Omental fat pad (tissue), 3 donors: ENCODE measurements at regions not wholly inside any gene's neighbourhood (a gene's known extent, or its start where the extent isn't known, plus 50 kb on each side); places are given as distances from the start of the nearest gene placed in this dataset.
"Not testable (repeated sequence)": the region's sequence is repeated elsewhere in the genome, so short reads cannot be mapped to it uniquely, and the experiment has no call there.

Experiments used
- ATAC-seq: fragments of 150-250 bp; one replicate; pipeline ENCODE4 v1.9.1; 2016; ENCODE audit warnings: mild to moderate bottlenecking, moderate library complexity; ENCODE audit not compliant: low FRiP score
- DNase-seq: peaks from one replicate; pipeline ENCODE4 v3.0.0-alpha.2; 2019; ENCODE audit warnings: low spot score
- TF ChIP-seq, protein P1 (sequence below), 3 donors: fragments of 450-650 bp; IDR thresholded peaks; one replicate each; pipeline ENCODE4 v1.5.1; 2016 to 2017; ENCODE audit warnings: antibody characterized with exemption in 3 of 3, mild to moderate bottlenecking in 3 of 3, moderate library complexity in 2 of 3

DNA sequence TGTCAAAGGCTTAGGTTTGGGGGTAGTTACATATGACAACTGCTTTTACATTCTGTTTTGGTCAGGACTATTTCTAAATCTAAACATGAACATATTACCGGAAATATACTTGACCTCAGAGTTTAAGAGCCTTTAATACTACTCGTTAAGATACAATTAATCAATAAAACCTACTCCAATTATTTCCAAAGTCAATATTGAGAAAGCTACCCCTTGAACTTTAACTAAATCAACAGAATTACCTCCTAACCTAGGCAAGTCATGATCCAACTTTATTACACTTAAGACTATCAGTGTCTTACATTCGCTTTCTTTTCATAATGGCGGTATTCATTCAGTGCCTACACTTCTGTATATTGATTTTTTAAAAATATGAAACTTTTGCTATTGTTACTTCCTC, 107.7 kb downstream of the RAP2B start:
- ATAC-seq, result no peak
- TF ChIP-seq, protein P1, sequence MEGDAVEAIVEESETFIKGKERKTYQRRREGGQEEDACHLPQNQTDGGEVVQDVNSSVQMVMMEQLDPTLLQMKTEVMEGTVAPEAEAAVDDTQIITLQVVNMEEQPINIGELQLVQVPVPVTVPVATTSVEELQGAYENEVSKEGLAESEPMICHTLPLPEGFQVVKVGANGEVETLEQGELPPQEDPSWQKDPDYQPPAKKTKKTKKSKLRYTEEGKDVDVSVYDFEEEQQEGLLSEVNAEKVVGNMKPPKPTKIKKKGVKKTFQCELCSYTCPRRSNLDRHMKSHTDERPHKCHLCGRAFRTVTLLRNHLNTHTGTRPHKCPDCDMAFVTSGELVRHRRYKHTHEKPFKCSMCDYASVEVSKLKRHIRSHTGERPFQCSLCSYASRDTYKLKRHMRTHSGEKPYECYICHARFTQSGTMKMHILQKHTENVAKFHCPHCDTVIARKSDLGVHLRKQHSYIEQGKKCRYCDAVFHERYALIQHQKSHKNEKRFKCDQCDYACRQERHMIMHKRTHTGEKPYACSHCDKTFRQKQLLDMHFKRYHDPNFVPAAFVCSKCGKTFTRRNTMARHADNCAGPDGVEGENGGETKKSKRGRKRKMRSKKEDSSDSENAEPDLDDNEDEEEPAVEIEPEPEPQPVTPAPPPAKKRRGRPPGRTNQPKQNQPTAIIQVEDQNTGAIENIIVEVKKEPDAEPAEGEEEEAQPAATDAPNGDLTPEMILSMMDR (IDR thresholded peaks at IDR 0.05), result no peak
- DNase-seq, result no peak

DNA sequence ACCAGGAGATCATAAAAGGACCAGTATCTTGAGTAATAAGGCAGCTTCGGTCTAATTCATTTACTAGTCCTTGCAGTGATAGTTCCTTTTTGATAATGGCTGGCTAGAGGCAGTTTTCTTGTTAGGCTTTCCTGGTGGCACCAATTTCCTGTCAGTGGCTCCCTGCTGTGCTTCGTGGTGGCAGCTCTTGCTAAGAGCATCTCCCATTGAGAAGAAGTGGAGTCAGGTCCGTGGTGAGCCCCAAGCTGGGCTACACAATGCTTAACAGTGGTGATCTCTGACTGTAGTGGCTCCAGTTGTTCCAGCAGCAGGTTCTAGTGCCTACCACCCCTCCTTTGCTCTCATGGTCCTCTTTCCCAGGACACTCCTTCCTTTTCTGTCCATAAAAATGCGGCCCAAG, 111.2 kb downstream of the RAP2B start:
- no peak for DNase-seq
- TF ChIP-seq, protein P1 (IDR thresholded peaks at IDR 0.05), result no peak
- no peak for ATAC-seq

DNA sequence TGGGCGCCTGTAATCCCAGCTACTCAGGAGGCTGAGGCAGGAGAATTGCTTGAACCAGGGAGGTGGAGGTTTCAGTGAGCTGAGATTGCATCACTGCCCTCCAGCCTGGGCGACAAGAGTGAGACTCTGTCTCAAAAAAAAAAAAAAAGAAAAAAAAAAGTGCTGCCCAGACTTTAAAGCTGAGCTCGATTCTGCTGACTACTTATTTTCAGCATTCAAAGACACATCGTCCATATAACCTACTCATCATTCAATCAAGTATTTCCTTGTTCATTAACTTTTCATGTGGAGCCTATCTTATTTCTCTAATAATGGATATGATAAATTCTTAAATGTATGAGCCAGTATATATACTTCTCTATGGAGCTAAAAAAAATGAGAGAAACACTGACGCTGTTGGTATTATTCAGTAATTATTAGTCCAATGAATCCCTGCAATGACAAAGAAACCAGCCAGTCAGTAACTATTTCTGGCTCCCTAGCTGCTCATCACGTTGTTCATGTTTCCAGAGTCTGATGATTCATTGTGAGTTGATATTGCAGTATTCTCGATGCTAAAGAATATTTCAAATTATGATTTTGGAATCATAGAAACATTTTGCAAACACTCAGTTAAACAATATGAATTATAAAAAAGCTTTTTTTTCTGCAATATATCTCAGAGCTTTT, 111.9 kb downstream of the RAP2B start:
- ATAC-seq, result peak; percentile 69
- DNase-seq, result no peak
- TF ChIP-seq, protein P1 (IDR thresholded peaks at IDR 0.05), result no peak

- peak; percentile 18 for ATAC-seq
Measured at GRCh38 chr3:153274561-153274960, 112.5 kb downstream of the RAP2B start.

GRCh38 chr3:153275514-153275913, 113.5 kb downstream of the RAP2B start:
- ATAC-seq (no peak), DNase-seq (no peak)
- TF ChIP-seq, protein P1 (IDR thresholded peaks at IDR 0.05), result no peak

More at GRCh38 chr3:153274561-153274960, 112.5 kb downstream of the RAP2B start:
- TF ChIP-seq, protein P1 (IDR thresholded peaks at IDR 0.05), result no peak
- no peak for DNase-seq

- ATAC-seq, result peak; percentile 59
- TF ChIP-seq, protein P1 (IDR thresholded peaks at IDR 0.05), result no peak
- no peak for DNase-seq
Measured at GRCh38 chr3:153277029-153277428, 115.0 kb downstream of the RAP2B start.

DNA sequence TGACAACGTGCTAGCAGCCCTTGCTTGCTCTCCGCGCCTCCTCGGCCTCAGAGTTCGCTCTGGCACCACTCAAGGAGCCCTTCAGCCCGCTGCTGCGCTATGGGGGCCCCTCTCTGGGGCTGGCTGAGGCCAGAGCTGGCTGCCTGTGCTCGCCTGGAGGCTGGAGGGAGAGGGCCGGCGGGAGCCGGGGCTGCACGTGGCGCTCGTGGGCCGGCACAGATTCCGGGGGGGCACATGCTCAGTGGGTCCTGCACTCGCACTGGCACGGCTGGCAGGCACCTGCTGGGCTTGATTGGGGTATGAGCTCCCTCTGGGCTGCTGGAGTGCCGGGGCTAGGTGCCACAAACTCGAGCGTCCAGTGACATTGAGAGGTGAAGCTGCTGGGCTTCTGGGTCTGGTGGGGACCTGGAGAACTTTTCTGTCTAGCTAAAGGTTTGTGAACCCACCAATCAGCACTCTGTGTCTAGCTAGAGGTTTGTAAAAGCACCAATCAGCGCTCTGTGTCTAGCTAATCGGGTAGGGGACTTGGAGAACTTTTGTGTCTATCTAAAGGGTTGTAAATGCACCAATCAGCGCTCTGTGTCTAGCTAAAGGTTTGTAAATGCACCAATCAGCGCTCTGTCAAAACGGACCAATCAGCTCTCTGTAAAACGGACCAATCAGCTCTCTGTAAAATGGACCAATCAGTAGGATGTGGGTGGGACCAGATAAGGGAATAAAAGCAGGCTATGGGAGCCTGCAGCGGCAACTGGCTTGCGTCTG, 119.4 kb downstream of the RAP2B start:
- DNase-seq, ATAC-seq: not testable (repeated sequence)
